ENCODE measurements at regions not wholly inside any gene's neighbourhood (a gene's known extent, or its start where the extent isn't known, plus 50 kb on each side); places are given as distances from the start of the nearest gene placed in this dataset.

DNA sequence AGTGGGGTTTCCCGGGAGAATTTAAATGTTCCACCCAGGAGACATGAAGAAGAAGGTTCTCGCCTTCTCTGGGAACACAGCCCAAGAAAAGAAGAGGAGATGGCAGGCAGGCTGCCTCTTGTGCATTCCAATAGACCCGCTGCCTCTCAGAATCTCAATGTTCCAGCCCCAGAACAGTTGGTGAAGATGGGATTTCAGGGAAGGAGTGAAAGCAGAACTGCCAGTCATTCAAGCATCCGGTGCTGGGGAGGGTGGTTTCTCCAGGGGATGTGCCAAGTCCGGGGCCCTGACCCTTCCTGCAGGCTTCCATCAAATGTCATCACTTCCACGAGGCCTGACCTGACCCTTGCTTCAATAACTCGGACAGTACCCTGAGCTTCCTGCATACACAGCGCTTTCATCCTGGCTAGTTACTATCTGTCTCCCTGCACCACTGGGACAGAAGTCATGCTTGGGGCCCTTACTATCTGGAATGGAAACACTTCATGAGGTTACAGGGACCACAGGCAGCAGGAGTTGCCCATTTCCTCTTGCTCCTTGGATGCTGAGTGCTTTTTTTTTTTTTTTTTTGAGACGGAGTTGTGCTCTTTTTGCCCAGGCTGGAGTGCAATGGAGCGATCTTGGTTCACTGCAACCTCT lies 386.6 kb upstream of the POU3F1 start:
- no peak for DNase-seq (ENCODE audit: insufficient read length, low spot score)
- no peak for FAIRE-seq
- TF ChIP-seq, protein P1, sequence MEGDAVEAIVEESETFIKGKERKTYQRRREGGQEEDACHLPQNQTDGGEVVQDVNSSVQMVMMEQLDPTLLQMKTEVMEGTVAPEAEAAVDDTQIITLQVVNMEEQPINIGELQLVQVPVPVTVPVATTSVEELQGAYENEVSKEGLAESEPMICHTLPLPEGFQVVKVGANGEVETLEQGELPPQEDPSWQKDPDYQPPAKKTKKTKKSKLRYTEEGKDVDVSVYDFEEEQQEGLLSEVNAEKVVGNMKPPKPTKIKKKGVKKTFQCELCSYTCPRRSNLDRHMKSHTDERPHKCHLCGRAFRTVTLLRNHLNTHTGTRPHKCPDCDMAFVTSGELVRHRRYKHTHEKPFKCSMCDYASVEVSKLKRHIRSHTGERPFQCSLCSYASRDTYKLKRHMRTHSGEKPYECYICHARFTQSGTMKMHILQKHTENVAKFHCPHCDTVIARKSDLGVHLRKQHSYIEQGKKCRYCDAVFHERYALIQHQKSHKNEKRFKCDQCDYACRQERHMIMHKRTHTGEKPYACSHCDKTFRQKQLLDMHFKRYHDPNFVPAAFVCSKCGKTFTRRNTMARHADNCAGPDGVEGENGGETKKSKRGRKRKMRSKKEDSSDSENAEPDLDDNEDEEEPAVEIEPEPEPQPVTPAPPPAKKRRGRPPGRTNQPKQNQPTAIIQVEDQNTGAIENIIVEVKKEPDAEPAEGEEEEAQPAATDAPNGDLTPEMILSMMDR (IDR thresholded peaks at IDR 0.05; ENCODE audit: insufficient read depth, missing control alignments), result no peak

GRCh38 chr1:38431535-38432376 lies 385.2 kb upstream of the POU3F1 start:
- FAIRE-seq (no peak), DNase-seq (ENCODE audit: insufficient read length, low spot score) (no peak)
- TF ChIP-seq, protein P1 (IDR thresholded peaks at IDR 0.05; ENCODE audit: insufficient read depth, missing control alignments), result no peak

DNA sequence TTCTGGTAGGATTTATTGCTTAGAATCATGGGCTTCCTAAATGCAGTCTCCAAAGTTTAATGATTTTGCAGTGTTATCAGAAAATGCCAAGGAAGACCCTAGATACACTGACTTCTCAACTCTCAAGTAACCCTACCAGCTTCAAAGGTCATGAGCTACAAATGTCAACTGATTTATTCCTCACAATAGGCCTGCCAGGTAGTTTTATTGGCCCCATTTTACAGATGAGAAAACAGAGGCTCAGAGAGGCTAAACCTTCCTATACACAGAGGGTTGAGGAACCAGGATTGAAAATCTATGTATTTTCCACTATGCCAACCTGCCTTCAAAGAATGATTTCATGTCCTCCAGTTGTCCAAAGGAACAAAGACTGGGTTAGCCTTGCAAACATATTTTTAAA lies 384.4 kb upstream of the POU3F1 start:
- no peak for FAIRE-seq
- TF ChIP-seq, protein P1 (IDR thresholded peaks at IDR 0.05; ENCODE audit: insufficient read depth, missing control alignments), result no peak
- no peak for DNase-seq (ENCODE audit: insufficient read length, low spot score)

DNA sequence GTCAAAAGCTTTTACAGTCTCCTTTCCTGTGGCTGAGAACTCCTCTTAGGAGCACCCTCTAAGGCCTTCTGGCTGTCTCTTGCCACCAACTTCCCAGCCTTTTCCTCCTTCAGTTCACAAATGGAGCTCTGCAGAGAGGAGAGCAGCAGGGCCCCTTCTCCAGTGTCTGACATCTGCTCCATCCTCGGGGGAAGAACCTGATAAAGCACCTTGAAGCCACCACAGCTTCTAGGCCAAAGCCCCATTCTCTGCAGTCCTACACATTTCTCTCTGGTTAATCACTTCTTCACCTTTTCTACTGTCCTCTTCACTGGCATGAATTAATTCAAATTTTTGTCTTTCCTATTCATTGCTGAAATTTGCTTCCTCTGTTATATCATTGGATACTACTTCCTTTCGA lies 378.1 kb upstream of the POU3F1 start:
- FAIRE-seq, result no peak
- TF ChIP-seq, protein P1 (IDR thresholded peaks at IDR 0.05; ENCODE audit: insufficient read depth, missing control alignments), result no peak
- DNase-seq (ENCODE audit: insufficient read length, low spot score), result no peak

- TF ChIP-seq, protein P1 (IDR thresholded peaks at IDR 0.05; ENCODE audit: insufficient read depth, missing control alignments), result no peak
- no peak for DNase-seq (ENCODE audit: insufficient read length, low spot score)
- FAIRE-seq, result no peak
Observed at GRCh38 chr1:38420666-38421065, 374.1 kb upstream of the POU3F1 start.

DNA sequence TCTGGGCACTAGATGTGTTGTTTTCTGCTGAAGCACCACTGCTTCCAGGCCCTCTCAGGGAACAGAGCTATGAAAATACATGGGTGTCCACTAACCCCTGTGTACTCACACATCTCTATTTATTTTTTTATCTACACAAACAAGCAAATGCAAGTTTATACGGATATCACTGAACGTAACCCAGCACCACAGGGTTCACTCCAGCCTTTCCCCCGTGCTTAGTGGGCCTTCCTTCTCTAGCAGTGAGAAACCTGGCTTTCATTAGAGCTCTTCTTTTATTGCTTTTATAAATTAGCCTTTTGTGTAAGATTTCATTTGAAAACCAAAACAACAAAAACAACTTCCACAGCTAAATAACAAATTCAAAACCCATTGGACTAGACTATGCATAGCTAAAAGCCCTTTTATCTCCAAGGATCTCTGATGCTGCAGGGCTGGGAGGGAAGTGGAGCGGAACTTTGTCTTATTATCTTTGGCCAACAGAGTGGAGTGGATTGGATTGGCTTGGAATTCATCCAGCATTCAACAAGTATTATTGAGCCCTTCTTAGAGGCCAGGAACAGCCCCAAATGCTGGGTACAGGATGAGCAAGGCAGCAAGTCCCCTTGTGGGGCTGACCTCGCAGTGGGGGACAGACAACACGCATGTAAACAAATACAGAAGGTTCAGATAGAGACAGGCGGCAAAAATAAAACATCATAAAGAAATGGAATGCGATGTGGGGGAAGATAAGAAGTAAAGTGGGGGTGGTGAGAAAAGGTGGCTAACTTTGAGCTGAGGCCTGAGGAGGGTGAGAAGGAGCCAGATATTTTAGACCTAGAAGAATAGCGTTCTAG lies 371.8 kb upstream of the POU3F1 start:
- DNase-seq (ENCODE audit: insufficient read length, low spot score) (no peak), FAIRE-seq (no peak)
- TF ChIP-seq, protein P1 (IDR thresholded peaks at IDR 0.05; ENCODE audit: insufficient read depth, missing control alignments), result no peak

Data from D721Med (cell line).